PC-3 (cell line): ENCODE measurements at regions not wholly inside any gene's neighbourhood (a gene's known extent, or its start where the extent isn't known, plus 50 kb on each side); places are given as distances from the start of the nearest gene placed in this dataset.

Source experiments
- ATAC-seq: fragments of 200-7000 bp; cut with Tn5 transposase; 2 replicates; pipeline ENCODE4 v1.9.1; 2020; ENCODE audit warnings: mild to moderate bottlenecking, moderate library complexity
- BruUV-seq: library from RNA; stranded (reverse); fragments of 400-500 nt; replicated peaks from 2 replicates; lab custom pipeline; 2021; lab: Mats Ljungman, UMichigan
- CTCF ChIA-PET: fragments of 300-600 bp; sonication (Branson Sonifier 250); formaldehyde crosslinking; loops from one replicate; lab custom pipeline; 2022; ENCODE audit warnings: antibody characterized with exemption; lab: Charles Lee
- POLR2A ChIA-PET: fragments of 300-600 bp; sonication (Branson Sonifier 250); formaldehyde crosslinking; loops from one replicate; lab custom pipeline; 2022; ENCODE audit warnings: antibody characterized with exemption; ENCODE audit not compliant: unreplicated experiment; lab: Charles Lee
- DNase-seq: peaks from one replicate; pipeline ENCODE4 v3.0.0-alpha.2; 2015
- H2AFZ ChIP-seq: fragments of 300-600 bp; sonication (generic); 2 replicates; pipeline ENCODE4 v1.6.0; 2016; ENCODE audit warnings: antibody characterized with exemption, low read length
- H3F3A ChIP-seq: fragments of 300-600 bp; sonication (generic); one replicate; pipeline ENCODE4 v1.6.0; 2017; ENCODE audit warnings: antibody characterized with exemption, low read length, control low read depth, mild to moderate bottlenecking; ENCODE audit not compliant: unreplicated experiment
- H3K27ac ChIP-seq: fragments of 300-600 bp; sonication (generic); 2 replicates; pipeline ENCODE4 v1.5.1; 2016; ENCODE audit warnings: mild to moderate bottlenecking, low read length
- H3K27me3 ChIP-seq: fragments of 300-600 bp; sonication (generic); 2 replicates; pipeline ENCODE4 v1.6.1; 2016; ENCODE audit warnings: low read length, mixed read lengths
- H3K36me3 ChIP-seq: fragments of 300-600 bp; sonication (generic); 2 replicates; pipeline ENCODE4 v1.6.1; 2016; ENCODE audit warnings: low read depth, mixed run types, low read length, mixed read lengths
- H3K4me1 ChIP-seq: fragments of 300-600 bp; sonication (generic); 2 replicates; pipeline ENCODE4 v1.5.1; 2016; ENCODE audit warnings: low read length; ENCODE audit not compliant: insufficient read depth
- H3K4me2 ChIP-seq: fragments of 300-600 bp; sonication (generic); 2 replicates; pipeline ENCODE4 v1.6.0; 2016; ENCODE audit warnings: low read length
- H3K4me3 ChIP-seq: fragments of 300-600 bp; sonication (generic); 2 replicates; pipeline ENCODE4 v1.5.1; 2016; ENCODE audit warnings: mild to moderate bottlenecking, low read length, mixed read lengths
- H3K79me2 ChIP-seq: fragments of 300-600 bp; sonication (generic); 2 replicates; pipeline ENCODE4 v1.6.1; 2017; ENCODE audit warnings: low read length, mixed read lengths
- H3K9ac ChIP-seq: fragments of 300-600 bp; sonication (generic); 2 replicates; pipeline ENCODE4 v1.6.0; 2016; ENCODE audit warnings: mild to moderate bottlenecking, low read length
- H3K9me2 ChIP-seq: fragments of 300-600 bp; sonication (generic); replicated peaks from 2 replicates; pipeline ENCODE4 v1.6.1; 2016; ENCODE audit warnings: mixed run types, low read length, mixed read lengths
- H3K9me3 ChIP-seq: fragments of 300-600 bp; sonication (generic); 2 replicates; pipeline ENCODE4 v1.6.1; 2016; ENCODE audit warnings: low read length, mixed read lengths
- H4K20me1 ChIP-seq: fragments of 300-600 bp; sonication (generic); 2 replicates; pipeline ENCODE4 v1.6.1; 2016; ENCODE audit warnings: low read length, mixed read lengths
- CTCF ChIP-seq: fragments of 300-600 bp; sonication (generic); conservative IDR thresholded peaks from 2 replicates; pipeline ENCODE4 v1.5.1; 2017; ENCODE audit warnings: antibody characterized with exemption, low read depth, mild to moderate bottlenecking, low read length
- EZH2 ChIP-seq: fragments of 300-600 bp; sonication (generic); IDR thresholded peaks from one replicate; pipeline ENCODE4 v1.6.1; 2017; ENCODE audit warnings: antibody characterized with exemption, mild to moderate bottlenecking, low read length; ENCODE audit not compliant: unreplicated experiment
- EZH2phosphoT487 ChIP-seq: fragments of 300-600 bp; sonication (generic); IDR thresholded peaks from 2 replicates; pipeline ENCODE4 v1.6.1; 2018; ENCODE audit warnings: mild to moderate bottlenecking, antibody characterized with exemption, low read length, borderline replicate concordance
- intact Hi-C: fragments of 100-400 bp; cut with micrococcal nuclease; formaldehyde crosslinking; loops from 2 replicates; pipeline ENCODE4 v1.9.0; 2023

- POLR2A ChIA-PET = no interaction called here
- intact Hi-C loops = no loop called here
These were observed 455.3 kb downstream of the ACTRT1 start for GRCh38 chrX:127596882-127597281.

GRCh38 chrX:127578395-127578794 is 473.8 kb downstream of the ACTRT1 start:
- Histone ChIP-seq H3K36me3 (no peaks in the 10 kb centered on the region), H3K4me2 (no peak overlapping the region), H3K79me2 (no peaks in the 10 kb centered on the region), H4K20me1 (no peaks in the 10 kb centered on the region), H3K9me2 (no peaks in the 10 kb centered on the region), H3K4me1 (no peaks in the 10 kb centered on the region), H3K9ac (no peak overlapping the region), H3K27me3 (no peaks in the 10 kb centered on the region), H3K27ac (no peak overlapping the region), H3F3A (no peaks in the 10 kb centered on the region), H3K9me3 (no peaks in the 10 kb centered on the region), H2AFZ (no peak overlapping the region), H3K4me3 (no peak overlapping the region)
- TF ChIP-seq CTCF (no peak), EZH2phosphoT487 (no peak), EZH2 (no peak)
- CTCF ChIA-PET = no interaction called here
- DNase-seq = no peak
- no TSS peak for BruUV-seq
- intact Hi-C loops = no loop called here
- POLR2A ChIA-PET = no interaction called here
- no peak for ATAC-seq

More at GRCh38 chrX:127596882-127597281, 455.3 kb downstream of the ACTRT1 start:
- no peaks in the 10 kb centered on the region for H3F3A ChIP-seq
- no peak overlapping the region for H3K4me2 ChIP-seq
- DNase-seq = no peak
- no peaks in the 10 kb centered on the region for H4K20me1 ChIP-seq
- CTCF ChIA-PET = no interaction called here
- no peak overlapping the region for H2AFZ ChIP-seq
- no peaks in the 10 kb centered on the region for H3K9me2 ChIP-seq
- H3K4me3 ChIP-seq = no peak overlapping the region
- H3K4me1 ChIP-seq = no peaks in the 10 kb centered on the region
- no peaks in the 10 kb centered on the region for H3K27me3 ChIP-seq
- BruUV-seq = no TSS peak
- H3K27ac ChIP-seq = no peak overlapping the region
- H3K36me3 ChIP-seq = no peaks in the 10 kb centered on the region
- no peaks in the 10 kb centered on the region for H3K79me2 ChIP-seq
- TF ChIP-seq EZH2 = no peak
- no peaks in the 10 kb centered on the region for H3K9me3 ChIP-seq
- ATAC-seq = no peak
- no peak overlapping the region for H3K9ac ChIP-seq

GRCh38 chrX:127577884-127578283 is 474.3 kb downstream of the ACTRT1 start:
- TF ChIP-seq CTCF (no peak), EZH2 (no peak), EZH2phosphoT487 (no peak)
- intact Hi-C loops = no loop called here

More at GRCh38 chrX:127577884-127578283, 474.3 kb downstream of the ACTRT1 start:
- Histone ChIP-seq H2AFZ (no peak overlapping the region), H3K4me1 (no peaks in the 10 kb centered on the region), H3K9me2 (no peaks in the 10 kb centered on the region), H3K4me3 (no peak overlapping the region), H3K79me2 (no peaks in the 10 kb centered on the region), H4K20me1 (no peaks in the 10 kb centered on the region), H3K9me3 (no peaks in the 10 kb centered on the region), H3K4me2 (no peak overlapping the region), H3K27me3 (no peaks in the 10 kb centered on the region), H3K27ac (no peak overlapping the region), H3K9ac (no peak overlapping the region), H3F3A (no peaks in the 10 kb centered on the region), H3K36me3 (no peaks in the 10 kb centered on the region)
- CTCF ChIA-PET = no interaction called here
- no peak for DNase-seq
- BruUV-seq = no TSS peak
- POLR2A ChIA-PET = no interaction called here
- no peak for ATAC-seq
